Spleen (tissue), 7 donors: ENCODE measurements at regions not wholly inside any gene's neighbourhood (a gene's known extent, or its start where the extent isn't known, plus 50 kb on each side); places are given as distances from the start of the nearest gene placed in this dataset.

Experiments
- CTCF ChIP-seq, 11 experiments: fragments of 200-600 bp in 7 of 11; fragments of 450-650 bp in 4 of 11; sonication (generic) in 4 of 11; IDR thresholded peaks in 8 of 11; conservative IDR thresholded peaks in 3 of 11; 1 replicate in 7 of 11; 2 replicates in 4 of 11; pipeline versions ENCODE4 v1.4.0 to v1.8.0; 2016 to 2021; ENCODE audit warnings: antibody characterized with exemption in 11 of 11, inconsistent platforms in 4 of 11, mild to moderate bottlenecking in 1 of 11
- POLR2A ChIP-seq, 3 donors: fragments of 450-650 bp; IDR thresholded peaks; one replicate each; pipeline ENCODE4 v1.5.1; 2017; ENCODE audit warnings: antibody characterized with exemption in 3 of 3, mild to moderate bottlenecking in 1 of 3
- donor health status: DM: no; HTN: no; CAD: no; lungs with moderate emphysema.
- donor health status: DM: no; HTN: no; CAD: no.
- donor health status: DM: no; HTN: no; CAD: no.

- TF ChIP-seq CTCF (IDR thresholded peaks at IDR 0.05 in 8 of 11, conservative IDR thresholded peaks at IDR 0.05 in 3 of 11) (no peak), POLR2A (IDR thresholded peaks at IDR 0.05) (no peak)
These were observed 1025.1 kb upstream of the CDH8 start for GRCh38 chr16:63061319-63061718.
